Activated CD4-positive, alpha-beta T cell treated with anti-CD3 and anti-CD28 coated beads, Interleukin-2, amount 50 U/mL, for 16 hours (primary cell): ENCODE measurements at regions not wholly inside any gene's neighbourhood (a gene's known extent, or its start where the extent isn't known, plus 50 kb on each side); places are given as distances from the start of the nearest gene placed in this dataset.

ENCODE experiments used
- DNase-seq: peaks from one replicate; pipeline ENCODE4 v3.0.0-alpha.2; 2020

DNA sequence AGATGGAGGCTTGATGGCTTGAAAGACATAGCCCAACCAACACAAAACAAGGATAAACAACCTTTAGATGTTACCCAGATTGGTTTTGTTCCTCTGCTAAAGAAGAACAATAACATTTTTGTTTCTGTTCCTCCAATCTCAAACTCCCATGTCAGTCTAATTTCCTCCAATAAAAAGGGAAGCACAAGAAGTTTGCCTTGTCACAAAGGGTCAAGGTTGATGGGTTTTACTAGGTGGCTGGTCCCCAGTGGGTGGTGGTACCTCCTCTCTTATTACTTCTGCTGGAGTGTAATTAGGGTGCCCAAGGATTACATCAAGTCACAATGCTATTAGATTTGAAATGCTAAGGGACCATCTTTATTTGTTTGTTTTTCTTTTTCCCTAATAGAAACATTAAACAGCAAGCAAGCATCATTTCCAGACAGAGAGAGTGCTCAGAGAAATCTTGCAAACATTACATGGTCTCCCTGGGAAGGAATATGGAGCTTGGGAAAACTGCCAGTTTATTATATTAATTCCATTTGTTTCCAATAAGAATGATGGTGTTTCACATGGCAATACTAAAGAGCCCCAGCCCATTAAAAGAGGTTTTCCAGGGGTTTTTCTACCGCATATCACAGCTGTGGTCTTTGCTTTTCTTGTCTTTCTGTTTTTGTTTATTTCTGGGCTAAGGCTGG, 78.3 kb upstream of the AOAH start:
- DNase-seq = no peak

DNA sequence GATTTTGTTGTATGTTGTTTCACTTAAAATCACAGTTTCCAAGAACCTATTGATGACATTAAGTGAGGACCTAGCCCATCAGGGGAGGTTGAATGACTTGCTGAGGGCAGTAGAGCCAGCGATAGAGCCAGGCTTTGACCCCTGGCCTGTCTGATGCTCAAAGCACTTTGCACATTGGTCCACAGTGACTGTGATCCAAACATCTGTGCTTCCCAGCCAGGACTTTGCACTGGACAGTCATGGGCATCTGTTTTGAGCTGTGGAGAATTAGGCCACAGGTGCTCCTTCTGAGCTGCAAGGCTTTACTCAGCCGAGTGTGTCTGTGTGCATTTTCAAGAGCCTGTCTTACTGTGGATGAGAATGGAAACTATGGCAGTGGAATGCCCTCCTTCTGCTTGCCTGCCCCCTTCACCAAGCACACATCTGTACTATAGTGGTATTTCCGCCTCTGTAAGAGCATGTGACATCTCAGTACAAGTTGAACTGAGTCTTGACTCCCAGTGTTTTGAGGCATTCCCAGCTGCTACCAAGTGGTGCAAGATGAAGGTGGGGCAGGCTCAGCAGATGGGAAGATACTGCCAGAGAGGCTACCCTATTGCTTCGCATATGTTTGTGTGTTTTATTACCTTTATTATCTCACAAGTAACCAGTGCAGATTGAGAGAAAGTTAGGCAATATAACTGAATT, 72.7 kb upstream of the AOAH start:
- DNase-seq = no peak

DNA sequence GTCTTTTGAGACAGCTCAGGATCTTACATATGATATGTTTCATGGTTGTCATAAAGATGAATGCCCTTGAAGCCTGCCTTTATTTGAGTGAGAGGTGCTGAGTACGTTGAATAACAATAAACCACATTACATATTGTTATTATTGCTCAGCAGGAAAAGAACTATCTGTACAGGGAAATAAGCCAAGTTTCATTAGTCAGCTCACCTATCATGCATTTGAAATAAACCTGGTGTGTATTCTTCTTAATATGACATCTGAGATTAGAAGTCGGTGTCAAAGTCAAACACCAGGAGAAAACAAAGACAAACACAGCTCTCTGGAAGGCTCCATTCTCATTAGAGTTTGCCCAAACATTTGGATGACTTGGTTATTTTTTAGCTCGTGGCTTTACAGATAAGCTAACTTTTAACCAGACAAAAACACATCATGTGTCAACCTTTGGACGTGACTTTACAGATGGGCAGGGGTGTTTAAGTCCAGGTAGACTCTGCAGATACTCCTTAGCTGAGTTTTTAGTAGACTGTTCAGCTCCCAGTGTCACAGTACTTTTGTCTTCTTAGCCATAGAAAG, 71.2 kb upstream of the AOAH start:
- no peak for DNase-seq

DNA sequence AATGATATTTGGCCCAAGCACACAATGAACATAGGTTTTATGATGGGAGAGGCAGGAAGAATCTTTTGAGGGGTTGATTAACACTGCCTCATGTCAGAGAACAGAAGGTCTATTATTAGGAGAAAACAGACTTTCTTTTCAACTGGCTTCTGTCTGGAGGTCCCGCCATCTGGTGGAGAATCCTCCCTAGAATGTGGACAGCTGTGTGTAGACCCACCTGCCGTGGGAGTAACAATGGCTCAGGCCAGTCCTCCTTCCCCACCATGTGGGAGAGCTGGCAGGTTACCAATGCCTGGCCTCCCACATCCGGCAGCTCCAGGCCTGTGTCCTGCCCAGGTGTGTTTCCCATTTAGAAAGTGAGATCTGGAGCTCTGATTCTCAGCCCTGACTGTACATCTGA, 70.4 kb upstream of the AOAH start:
- no peak for DNase-seq

DNA sequence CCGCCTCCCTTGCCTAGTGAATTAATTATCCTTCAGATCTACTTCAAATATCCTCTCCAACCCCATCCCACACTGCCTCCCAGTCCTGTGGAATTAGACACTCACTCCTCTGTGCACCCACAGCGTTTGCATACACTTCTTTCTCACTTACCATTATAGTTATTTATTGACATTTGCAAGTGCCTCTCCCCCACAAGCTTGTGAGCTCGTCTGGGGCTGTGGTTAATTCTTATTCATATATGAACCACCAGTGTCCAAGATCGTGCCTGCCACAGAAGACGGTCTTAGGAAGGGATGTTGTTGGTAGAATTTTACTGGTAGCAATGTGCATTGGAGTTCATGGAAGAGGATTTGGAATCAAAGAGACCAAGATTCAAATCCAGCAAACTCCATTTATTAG, 68.1 kb upstream of the AOAH start:
- DNase-seq = no peak

DNA sequence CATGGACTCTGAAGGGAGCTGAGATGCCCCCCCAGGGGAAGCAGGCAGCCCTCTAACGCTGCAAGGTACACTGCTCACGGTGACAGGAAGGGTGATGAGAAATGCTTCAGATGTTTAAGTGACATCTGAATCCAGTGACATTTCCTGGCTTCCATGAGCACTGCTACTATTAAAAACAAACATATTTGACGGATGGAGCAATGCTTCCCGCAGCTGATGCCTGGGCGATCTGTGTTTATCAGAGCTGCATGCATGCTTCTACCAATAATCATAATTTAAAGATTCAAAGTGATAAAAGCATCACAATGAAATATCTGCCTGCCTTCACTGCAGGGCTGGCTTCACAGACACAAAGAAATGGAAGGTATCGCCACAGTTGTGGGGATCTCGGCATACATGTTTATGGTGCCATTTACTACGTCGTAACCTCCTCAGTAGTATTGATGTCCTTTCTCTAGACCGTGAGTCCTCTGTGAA, 66.1 kb upstream of the AOAH start:
- DNase-seq = no peak

DNA sequence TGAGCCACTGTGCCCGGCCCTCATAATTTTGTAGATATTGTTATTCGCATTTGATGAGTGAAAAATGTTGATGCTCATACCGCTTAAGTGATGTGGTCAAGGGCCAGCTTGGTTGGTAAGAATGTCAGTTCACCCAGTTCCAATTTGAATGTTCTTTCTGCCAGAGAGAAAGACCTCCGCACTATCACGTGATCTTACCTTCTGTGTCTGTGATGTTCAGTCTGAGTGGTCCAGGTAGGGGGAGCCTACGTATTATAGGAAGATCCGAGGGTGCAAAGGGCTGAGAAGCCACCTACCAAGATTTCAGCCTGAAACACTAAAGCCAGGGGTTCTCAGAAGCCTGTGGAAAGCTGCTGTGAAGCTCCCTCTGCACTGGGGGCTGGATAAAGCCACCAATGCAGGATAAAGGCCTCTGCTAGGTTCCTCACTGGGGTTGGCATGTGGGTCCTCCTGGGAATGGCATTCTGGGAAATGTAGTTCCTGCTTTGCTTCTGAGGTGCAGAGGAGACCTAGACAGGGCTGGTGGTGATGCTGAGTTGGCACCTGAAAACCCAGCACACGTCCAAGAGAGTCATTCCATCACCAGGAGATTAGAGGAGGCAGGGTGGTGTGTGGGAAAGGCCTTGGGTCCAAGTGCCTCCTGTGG, 64.7 kb upstream of the AOAH start:
- DNase-seq = no peak

DNA sequence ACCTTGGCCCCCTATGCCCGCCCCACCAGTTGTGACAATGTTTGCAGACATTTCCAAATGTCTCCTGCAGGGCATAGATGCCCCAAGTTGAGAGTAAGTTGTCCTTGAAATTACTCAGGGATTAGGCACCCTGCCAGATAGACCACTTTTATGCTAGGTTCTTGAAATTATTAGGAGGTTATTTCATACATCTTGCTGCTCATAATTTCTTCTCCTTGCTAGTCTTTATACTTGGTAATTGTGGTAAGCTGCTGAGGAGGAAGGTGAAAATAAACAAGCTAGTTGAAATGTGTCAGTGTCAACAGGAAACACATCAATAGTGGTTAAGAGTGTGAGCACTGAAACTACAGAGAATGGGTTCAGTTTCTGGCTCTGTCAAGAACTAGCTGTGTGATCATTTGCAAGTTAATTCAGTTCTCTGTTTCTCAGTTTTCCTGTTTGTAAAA, 63.7 kb upstream of the AOAH start:
- DNase-seq = peak; percentile 63

DNA sequence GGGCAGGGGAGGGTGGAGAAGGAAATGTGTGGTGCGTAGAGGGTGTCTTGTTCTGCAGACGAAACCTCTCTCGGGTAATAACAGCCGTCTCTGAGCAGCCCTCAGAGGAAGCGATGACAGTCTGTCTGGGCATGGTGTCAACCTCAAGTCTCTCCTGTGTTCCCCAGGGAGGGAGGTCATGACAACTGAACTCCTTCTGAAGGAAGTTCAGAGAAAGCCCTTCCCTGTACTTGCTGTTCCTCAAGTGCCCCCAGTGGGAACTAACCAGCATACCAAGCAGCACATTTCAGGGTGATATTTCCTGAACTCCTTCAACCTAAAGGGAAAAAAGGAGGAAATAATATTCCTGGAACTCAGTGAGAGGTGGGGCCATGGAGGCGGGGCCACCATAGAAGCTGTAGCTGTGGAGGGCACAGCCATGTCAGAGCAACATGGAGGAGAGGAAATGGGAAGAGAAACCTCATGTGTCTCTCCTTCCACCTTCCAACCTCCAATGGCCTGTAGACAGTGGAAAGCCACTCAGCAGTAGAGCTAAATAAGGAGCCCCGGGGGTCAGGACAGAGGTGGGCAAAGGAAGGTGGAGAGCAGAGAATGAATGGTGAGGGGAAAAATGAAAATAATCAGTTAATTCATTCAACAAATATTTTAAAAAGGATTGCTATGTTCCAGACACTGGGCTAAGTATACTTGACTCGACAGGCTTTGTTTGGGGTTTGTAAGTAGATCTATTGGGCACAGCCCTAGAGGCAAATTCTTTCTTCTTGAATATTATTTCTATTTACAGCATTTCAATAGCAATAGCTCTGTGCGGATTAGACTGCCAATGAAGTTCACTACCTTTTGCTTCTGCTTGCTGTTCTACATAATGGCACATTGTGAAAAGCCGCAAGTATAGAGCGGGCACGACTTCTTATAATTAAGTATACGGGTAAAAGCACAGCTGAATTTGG, 61.0 kb upstream of the AOAH start:
- peak; percentile 85 for DNase-seq

DNA sequence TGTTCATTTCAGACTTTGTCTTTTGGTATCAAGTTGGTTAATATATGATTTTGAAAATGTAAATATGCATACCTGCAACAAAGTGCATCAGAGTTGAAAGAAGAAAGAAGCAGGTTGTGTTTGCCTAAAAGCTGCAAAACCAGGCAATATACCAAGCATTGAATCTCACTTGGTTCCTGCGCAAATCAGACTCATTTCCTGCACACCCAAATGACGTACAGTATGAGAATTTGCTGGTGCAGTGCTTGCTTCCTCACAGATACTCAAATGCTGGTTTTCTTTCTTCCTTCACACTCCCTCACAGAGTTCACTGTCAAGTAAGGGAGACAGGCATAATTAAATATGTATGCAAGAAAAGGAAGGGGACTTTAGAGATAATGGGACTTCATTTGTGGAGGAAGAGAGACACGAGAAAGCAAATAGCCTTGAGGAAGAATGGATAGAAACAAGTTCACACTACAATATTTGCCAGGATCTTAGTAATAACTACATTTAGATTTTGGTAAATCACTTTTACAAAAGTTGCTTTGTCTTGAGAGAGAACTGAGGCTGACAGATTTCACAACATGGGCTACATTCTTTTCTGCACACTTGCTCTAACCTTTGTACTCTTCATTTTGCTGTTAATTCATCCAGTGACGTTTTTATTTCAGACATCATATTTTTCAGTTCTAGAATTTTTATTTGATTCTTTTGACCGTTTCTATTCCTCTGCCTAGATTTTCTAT, 56.9 kb upstream of the AOAH start:
- peak; percentile 46 for DNase-seq

DNA sequence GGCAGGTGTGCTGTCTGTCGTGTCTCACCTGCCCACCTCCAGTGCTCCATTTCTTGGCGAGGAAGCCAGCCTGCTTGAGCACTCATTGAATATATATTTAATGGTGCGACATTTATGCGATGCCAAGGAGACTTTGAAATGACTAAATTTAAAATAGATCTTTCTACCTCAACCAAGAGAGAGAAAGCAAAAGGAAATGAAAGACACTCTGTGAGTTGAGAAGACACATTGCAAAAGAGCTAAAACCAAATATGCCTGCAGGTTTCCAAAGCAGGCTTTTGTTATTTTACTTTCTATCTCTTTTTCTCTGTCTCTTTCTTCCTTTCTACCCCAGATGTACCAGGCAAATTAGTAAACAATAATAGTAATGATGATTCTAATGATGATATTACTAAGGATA, 53.6 kb upstream of the AOAH start:
- DNase-seq = no peak

DNA sequence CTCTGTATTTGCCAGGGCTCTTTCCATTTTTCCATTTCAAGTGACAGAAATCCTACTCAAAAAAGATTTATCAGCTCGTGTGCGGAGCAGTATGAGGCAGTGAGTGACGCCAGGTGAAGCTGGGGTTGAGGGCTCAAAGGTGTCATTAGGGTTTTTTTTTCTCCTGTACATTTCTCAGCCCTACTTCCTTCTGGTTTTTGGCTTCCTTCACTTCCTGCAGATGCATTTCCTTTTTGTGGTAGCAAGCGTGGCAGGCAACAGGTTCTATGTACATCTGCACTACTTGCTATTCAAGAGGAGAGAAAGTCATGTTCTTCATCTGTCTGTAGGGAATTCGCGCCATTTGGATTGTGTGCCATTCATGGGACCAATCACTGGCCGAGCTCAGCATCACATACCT, 52.8 kb upstream of the AOAH start:
- DNase-seq = peak; percentile 56

DNA sequence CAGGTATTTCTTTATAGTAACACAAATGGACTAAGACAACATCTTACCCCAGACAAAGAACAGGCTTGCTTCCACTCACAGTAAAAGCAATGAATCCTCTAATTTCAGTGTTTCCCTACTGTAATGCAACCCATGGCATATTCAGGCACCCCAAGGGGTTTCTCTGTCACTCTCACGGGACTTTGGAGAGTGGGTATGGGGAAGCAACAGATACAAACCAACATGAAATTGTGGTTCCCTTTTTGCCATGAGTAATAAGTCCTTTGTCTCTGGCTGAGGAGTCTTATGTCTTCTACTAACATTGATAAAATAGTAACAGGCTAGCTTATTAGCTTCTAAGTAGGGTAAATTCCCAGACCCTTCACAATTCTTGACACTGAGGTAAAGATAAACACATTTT, 51.4 kb upstream of the AOAH start:
- no peak for DNase-seq

DNA sequence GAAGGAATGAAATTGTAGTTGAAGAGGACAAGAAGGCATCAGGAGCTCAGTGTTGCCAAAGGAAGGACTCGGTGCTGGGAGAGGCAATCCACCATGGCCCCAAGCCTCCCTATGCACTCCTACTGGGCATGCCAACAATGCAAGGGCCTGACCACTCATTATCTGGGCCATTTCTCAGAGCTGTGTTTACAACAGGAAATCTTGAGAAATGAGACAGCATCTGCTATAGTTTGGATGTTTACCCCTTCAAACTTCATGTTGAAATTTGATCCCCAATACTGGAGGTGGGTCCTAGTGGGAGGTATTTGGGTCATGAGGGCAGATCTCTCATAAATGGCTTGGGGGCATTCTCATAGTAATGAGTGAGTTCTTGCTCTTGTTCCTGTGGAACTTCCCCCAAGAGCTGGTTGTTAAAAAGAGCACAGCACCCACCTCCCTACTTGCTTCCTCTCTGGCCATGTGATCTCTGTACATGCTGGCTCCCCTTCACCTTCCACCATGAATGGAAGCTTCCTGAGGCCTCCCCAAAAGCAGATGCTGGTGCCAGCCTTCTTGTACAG, 50.8 kb upstream of the AOAH start:
- no peak for DNase-seq
